Activated CD4-positive, CD25-positive, alpha-beta regulatory T cell treated with anti-CD3 and anti-CD28 coated beads, Interleukin-2, amount 50 U/mL, for 72 hours (primary cell): ENCODE measurements at regions not wholly inside any gene's neighbourhood (a gene's known extent, or its start where the extent isn't known, plus 50 kb on each side); places are given as distances from the start of the nearest gene placed in this dataset.

Experiments
- DNase-seq: peaks from one replicate; pipeline ENCODE4 v3.0.0; 2021

GRCh38 chr2:2866459-2866858 is 511.2 kb downstream of the EIPR1 start:
- DNase-seq: no peak

GRCh38 chr2:2862386-2862785 is 515.2 kb downstream of the EIPR1 start:
- DNase-seq: no peak

GRCh38 chr2:2861666-2862240 is 515.9 kb downstream of the EIPR1 start:
- DNase-seq: no peak

- no peak for DNase-seq
These were observed 516.9 kb downstream of the EIPR1 start for GRCh38 chr2:2860589-2861300.

GRCh38 chr2:2859732-2860131 is 517.9 kb downstream of the EIPR1 start:
- no peak for DNase-seq

- no peak for DNase-seq
These were observed 518.5 kb downstream of the EIPR1 start for GRCh38 chr2:2859164-2859563.

- no peak for DNase-seq
These were observed 520.7 kb downstream of the EIPR1 start for GRCh38 chr2:2856723-2857415.

GRCh38 chr2:2855297-2855696 is 522.3 kb downstream of the EIPR1 start:
- no peak for DNase-seq

GRCh38 chr2:2853346-2853745 is 522.3 kb upstream of the MYT1L start:
- no peak for DNase-seq

- DNase-seq: no peak
These were observed 521.0 kb upstream of the MYT1L start for GRCh38 chr2:2851806-2852777.

GRCh38 chr2:2851316-2851715 is 520.2 kb upstream of the MYT1L start:
- no peak for DNase-seq

- no peak for DNase-seq
These were observed 519.8 kb upstream of the MYT1L start for GRCh38 chr2:2850859-2851258.

- no peak for DNase-seq
These were observed 519.2 kb upstream of the MYT1L start for GRCh38 chr2:2850218-2850755.

GRCh38 chr2:2849464-2850217 is 518.6 kb upstream of the MYT1L start:
- no peak for DNase-seq

GRCh38 chr2:2848621-2849333 is 517.7 kb upstream of the MYT1L start:
- DNase-seq: no peak

- DNase-seq: no peak
These were observed 517.1 kb upstream of the MYT1L start for GRCh38 chr2:2848198-2848597.

- DNase-seq: no peak
These were observed 516.2 kb upstream of the MYT1L start for GRCh38 chr2:2847209-2847676.

GRCh38 chr2:2846332-2847208 is 515.5 kb upstream of the MYT1L start:
- no peak for DNase-seq

GRCh38 chr2:2845806-2846315 is 514.8 kb upstream of the MYT1L start:
- DNase-seq: no peak

- DNase-seq: no peak
These were observed 514.2 kb upstream of the MYT1L start for GRCh38 chr2:2845267-2845666.
